GM11168 (cell line): ENCODE measurements at regions not wholly inside any gene's neighbourhood (a gene's known extent, or its start where the extent isn't known, plus 50 kb on each side); places are given as distances from the start of the nearest gene placed in this dataset.
"Not testable (repeated sequence)": the region's sequence is repeated elsewhere in the genome, so short reads cannot be mapped to it uniquely, and the experiment has no call there.

Source experiments
- in situ Hi-C: fragments of 300-500 bp; cut with MboI; formaldehyde crosslinking; loops from one replicate; pipeline ENCODE4 v1.12.0; 2022; ENCODE audit warnings: low sequenced_read_pairs; ENCODE audit not compliant: unreplicated experiment

DNA sequence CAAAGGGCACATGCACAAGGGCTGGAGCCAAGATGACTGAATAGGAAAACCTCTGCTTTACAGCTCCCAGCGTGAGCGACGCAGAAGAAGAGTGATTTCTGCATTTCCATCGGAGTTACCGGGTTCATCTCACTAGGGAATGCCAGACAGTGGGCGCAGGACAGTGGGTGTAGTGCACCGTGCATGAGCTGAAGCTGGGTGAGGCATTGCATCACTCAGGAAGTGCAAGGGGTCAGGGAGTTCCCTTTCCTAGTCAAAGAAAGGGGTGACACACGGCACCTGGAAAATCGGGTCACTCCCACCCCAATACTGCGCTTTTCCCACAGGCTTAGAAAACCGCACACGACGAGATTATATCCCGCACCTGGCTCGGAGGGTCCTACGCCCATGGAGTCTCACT, 64.5 kb upstream of the HTR1E start:
- in situ Hi-C loops = not testable (repeated sequence)

DNA sequence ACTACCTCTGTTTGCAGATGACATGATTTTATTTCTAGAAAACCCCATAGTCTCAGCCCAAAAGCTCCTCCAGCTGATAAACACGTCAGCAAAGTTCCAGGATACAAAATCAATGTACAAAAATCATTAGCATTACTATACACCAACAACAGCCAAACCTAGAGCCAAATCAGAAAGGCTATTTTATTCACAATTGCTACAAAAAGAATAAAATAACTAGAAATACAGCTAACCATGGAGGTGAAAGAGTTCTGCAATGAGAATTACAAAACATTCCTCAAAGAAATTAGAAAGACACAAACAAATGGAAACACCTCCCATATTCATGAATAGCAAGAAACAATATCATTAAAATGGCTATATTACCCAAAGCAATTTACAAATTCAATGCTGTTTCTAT, 65.6 kb upstream of the HTR1E start:
- in situ Hi-C loops = no loop called here

DNA sequence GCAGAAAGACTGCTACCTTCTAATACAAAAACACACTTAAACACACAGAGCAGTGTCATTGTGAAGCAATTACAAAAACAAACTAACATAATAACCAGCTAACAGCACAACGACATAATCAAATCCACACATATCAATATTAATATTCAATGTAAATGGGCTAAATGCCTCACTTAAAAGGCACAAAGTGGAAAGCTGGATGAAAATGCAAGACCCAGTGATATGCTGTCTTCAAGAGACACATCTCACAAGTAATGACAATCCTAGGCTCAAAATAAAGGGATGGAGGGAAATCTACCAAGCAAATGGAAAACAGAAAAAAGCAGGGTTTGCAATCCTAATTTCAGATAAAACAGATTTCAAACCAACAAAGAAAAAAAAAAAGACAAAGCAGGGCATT, 67.8 kb upstream of the HTR1E start:
- in situ Hi-C loops = no loop called here

DNA sequence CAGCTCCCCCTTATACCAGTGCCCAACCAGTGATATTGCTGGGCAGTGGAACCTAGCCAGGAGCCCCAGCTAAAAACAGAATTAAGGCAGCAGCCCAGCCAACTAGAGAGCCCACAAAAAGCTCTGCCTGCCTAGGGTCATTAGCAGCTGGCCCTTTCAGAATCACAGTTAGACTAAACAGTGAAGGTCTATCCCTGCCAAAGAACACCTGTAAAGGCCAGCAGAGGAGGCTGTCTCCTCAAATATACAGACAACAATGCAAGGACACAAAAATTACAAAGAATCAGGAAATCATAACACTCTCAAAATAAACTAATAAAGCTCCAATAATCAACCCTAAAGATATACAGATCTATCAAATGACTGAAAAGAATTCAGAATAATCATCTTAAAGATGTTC, 77.8 kb upstream of the HTR1E start:
- in situ Hi-C loops = no loop called here

DNA sequence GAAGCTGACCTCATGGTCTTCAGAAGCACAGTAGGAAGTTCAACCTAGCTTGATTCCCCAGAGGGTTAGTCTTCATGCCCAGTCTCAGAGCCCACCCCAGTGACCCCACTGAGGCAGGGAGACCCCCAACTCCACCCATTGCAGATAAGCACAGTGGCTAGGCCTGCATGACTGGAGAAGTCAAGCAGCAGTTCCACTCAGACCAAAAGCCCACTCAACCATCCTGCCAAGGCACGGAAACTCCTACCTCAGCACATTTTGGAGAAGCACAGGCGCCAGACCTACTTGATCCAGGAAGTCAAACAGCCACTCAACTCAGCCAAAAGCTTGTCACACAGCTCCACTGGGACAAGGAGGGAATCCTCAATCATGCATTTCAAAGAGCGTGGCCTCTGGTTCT, 78.4 kb upstream of the HTR1E start:
- in situ Hi-C loops = no loop called here

DNA sequence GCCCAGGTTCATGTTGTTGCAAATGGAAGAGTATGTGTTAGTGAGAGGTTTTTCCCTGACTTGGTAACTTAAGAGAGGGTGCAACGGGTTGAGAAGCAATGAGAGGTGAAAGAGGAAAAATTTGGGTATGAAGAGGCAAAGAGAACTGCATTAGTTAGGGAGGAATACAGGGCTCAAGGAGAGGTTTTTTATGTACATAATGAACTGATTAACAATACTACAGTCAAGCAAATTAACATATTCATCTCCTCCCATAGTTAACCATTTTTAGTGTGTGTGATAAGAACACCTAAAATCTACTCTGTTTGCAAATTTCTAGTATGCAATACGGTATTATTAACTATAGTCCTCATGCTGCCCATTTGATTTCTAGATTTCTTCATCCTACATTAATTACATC, 79.5 kb upstream of the HTR1E start:
- in situ Hi-C loops = no loop called here

DNA sequence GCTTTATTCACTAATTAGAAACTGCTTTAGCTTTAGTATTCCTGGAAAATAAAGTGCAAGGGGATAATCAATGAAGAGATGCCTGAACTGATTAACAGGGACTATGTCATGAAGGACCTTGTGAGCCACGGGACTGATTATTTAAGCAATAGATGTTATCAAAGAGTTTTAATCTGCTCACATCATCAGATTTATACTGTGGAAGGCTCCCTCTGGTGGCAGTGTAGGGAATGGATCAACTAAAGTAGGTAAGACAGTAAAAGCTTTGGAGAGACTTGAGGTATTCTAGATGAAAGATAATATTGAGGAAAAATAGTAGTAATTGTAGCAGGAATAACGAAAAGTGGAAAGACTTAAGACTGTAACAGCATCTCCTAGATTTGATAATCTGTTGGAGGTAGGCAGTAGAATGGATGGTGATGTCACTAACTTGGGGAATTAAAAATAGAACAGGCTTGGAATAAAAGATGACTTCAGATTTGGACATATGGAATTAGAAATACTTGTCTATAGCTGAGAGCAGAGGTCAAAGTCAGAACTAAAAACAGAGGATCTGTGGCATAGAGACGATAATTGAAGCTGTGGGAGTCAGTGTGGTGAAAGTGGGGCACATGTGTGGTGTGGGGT, 80.3 kb upstream of the HTR1E start:
- in situ Hi-C loops = no loop called here

DNA sequence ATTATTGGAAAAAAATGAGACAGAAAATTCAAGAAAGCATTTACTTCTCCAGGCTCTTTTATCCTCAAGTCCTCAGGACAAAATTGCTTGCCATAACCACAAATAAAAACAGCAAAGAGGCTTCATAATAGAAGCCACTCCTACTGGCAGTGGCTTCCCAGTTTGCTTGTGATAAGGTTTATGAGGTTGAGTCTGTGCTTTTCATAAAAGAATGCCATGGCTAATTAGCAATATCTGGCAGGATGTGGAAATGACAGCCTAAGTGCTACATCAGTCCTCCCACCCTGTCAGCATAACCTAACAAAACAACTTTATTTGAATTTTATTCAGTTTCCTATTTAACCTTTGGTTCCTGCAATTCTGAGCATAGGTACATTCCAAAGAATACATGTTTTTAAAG, 80.9 kb upstream of the HTR1E start:
- in situ Hi-C loops = no loop called here

DNA sequence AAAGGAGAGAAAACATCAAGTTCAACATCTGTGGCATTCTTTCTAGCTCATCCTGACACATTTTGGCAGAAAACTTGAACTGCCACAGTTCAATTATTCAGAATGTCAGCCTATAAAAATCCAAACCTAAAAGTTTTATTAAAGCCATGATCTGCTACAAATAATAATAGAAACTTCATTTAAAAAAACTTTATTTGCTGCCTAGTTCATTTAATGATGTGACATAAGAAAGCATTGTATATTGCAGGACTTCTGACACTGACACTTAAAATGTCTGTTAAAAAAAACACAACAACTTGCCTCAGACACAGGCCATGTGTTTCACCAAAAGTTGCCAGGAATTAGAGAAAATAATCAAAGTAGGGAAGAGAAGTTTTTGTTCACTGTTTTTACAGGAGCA, 88.3 kb upstream of the HTR1E start:
- in situ Hi-C loops = no loop called here

DNA sequence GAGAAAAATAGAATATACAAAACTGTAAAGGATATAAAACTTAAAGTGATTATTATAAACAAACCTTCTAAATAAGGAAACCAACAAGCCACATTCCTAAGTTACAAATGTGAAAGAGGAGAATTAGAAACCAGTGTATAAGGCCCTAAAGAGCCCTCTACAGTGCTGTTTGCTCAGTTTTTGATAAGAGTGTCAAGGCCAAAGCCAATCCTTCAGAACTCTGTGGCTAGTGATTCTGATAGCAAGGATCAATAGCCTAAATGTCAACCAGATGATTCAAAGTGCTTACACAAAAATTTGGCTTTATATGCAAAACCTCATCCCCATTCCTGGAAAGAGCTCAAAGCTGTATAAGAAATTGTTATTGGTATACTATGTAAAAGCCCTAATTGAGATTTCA, 104.6 kb upstream of the HTR1E start:
- in situ Hi-C loops = no loop called here

DNA sequence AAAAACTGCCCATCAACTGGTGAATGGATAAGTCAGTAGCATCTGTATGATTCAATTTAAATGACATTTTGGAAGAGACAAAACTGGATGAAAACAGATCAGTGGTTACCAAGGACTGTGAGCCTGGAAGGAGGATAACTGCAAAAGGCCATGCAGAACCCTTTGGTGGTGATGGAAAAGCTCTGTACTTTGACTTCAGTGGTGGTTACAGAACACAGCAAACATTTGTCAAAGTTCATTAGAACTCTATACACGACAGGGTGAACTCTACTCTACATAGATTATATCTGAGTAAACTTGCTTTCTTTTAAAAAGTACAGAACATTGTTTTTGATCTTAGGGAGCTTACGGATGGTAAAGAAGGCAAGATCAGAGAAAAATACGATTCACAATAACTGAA, 111.9 kb upstream of the HTR1E start:
- in situ Hi-C loops = no loop called here

DNA sequence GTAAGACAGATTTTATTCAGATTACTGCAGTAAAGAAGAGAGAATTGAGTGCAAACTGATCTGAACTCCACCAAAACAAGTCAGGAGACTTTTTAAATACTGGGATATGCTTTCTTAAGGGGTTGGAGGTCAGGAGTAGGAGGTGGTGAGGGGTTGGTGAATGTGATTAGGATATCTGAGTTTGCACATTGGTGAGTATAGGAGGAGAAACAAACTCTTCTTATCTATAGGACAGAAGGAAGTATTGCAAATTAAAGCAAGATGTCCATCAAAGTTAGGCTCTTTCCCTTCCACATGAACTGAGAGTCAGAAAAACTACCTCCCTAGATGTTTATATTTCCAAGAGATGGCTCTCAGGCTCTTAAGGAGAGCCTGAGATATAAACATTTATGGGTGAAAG, 114.6 kb upstream of the HTR1E start:
- in situ Hi-C loops = no loop called here

DNA sequence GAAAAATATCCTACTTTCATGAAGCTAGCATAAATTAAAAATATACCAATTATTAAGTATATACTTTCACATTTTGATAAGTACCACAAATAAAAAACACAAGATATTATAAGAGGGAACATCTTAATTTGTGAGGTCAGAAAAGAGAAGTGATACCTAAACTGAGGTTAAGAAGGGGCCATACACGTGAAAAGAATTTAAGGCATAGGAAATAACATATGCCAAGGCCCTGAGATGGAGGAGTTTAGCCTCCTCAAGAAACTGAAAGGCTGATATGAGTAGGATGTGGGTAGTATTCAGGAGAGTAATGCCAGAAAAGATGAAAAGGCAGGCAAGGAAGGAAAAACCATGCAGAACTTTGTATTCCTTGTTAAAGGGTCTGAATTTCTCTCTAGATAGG, 116.6 kb upstream of the HTR1E start:
- in situ Hi-C loops = no loop called here

DNA sequence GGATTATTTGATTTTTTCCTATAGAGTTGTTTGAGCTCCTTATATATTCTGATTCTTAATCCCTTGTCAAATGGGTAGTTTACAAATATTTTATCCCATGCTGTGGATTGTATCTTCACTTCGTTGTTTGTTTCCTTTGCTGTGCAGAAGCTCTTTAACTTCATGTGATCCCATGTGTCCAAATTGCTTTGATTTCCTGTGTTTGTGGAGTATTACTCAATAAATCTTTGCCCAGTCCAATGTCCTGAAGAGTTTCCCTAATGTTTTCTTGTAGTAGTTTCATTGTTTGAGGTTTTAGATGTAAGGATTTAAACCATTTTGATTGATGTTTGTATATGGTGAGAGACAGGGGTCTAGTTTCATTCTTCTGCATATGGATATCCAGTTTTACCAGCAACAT, 143.7 kb upstream of the HTR1E start:
- in situ Hi-C loops = no loop called here

DNA sequence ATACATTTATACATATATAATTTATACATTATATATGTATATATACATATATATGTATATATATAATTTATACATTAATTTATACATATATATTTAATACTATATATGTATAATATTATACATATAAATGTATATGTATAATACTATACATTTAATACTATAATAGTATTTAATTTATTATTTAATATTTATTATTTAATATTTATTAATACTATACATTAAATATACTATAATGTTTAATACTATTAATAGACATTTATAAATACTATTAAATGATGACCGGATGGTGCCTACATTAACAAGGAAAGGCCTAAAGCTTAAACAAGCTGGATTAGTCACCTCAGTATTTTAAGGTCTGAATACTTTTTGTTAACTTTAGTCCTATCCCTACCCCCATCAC, 145.9 kb upstream of the HTR1E start:
- in situ Hi-C loops = no loop called here

DNA sequence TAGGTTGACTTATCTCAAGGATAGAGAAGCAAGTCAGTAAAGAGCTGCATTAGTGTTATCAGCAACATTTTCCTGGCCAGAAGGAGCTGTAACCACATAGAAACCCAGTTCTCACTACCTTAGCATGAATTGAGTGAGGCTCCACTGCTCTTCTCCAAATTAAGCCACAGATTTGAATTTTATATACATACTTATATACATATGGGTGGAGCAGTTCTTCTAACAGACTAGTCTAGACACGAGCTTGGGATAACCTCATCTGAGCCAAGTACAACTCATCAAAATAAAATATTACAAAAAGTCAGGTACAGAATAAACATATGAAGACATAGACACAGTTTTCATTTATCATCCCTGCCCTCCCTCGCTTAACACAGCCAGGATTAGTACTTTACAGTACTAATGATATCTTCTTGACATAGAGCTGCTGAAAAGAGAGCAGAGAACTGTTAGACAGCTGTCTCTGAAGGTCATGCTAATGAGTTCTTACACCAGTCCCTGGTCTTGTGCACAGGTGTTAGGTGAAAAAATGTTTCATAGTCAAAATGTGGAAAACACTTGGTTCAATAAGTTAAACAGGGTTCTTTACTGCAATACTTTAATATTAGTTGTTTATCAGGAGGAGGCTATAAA, 147.4 kb upstream of the HTR1E start:
- in situ Hi-C loops = no loop called here

DNA sequence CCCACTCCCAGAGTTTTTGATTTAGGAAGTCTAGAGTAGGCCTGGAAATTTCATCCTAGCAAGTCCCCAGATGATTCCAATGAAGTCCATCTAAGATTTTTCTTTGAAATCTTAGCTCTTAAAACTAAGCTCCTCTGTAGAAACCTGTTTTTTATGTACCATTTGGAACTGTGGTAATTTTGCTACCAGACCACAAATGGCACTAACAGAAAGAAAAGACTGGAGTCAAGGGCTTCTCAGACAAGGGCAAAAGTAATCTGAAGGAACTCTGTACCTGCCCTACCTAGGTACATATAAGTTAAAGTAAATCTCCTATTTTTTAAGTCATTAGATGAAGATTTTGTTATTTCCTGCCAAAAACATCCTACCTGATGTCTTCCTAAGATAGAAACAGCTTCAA, 155.0 kb upstream of the HTR1E start:
- in situ Hi-C loops = no loop called here

DNA sequence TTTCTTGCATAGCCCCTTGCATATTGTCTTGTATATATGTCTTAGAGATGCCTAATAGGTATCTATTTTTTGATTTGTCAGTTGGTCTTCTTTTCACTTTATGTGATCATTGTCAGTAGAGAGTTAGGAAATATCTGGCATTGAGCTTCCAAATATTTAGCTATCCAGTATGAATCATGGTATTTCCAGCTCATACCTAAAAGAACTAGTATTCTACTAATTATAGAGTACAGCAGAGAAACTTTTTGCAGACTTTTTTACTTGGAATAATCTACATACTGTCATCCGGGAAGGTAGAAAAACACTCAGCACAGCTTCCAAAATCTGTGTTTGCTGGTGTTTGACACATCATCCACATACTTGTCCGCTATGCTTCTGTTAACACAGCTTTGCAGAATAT, 156.4 kb upstream of the HTR1E start:
- in situ Hi-C loops = no loop called here

DNA sequence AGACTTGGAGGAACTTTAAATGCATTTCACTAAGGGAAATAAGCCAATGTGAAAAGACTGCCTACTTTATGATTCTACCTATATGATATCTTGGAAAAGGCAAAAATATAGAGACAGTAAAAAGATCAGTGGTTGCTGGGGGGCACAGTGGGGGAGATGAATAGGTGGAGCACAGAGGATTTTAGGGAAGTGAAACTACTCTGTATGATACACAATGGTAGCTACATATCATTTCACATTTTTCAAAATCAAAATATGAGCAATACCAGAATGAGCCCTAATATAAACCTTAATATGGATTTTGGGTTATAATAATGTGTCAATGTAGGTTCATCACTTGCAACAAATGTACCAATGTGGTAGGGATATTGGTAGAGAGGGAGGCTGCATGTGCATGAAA, 161.4 kb upstream of the HTR1E start:
- in situ Hi-C loops = no loop called here

DNA sequence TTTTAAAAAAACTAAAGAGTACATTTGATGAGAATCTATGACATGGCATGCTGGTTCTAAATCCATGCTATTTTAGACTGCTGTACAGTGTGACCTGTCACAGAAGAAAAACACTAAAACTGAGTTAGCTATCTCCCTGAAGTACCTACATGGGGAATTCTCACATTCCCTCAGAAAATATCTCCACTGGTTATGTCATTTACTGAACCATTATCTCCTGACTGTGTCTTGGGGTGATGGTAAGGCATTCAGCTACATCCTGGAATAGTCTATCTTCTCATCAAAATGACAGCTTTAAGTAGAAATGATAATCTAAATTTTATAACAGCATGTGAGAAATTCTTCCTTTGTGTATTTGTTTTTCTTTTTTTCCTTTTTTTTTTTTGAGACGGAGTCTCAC, 172.1 kb upstream of the HTR1E start:
- in situ Hi-C loops = no loop called here

DNA sequence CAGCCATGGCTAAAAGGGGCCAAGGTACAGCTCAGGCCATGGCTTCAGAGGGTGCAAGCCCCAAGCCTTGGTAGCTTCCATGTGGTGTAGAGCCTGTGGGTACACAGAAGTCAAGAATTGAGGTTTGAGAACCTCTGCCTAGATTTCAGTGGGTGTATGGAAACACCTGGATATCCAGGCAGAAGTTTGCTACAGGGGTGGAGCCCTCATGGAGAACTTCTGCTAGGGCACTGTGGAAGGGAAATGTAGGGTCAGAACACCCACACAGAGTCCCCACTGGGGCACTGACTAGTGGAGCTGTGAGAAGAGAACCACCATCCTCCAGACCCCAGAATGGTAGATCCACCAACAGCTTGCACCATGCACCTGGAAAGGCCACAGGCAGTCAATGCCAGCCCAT, 177.4 kb upstream of the HTR1E start:
- in situ Hi-C loops = not testable (repeated sequence)

DNA sequence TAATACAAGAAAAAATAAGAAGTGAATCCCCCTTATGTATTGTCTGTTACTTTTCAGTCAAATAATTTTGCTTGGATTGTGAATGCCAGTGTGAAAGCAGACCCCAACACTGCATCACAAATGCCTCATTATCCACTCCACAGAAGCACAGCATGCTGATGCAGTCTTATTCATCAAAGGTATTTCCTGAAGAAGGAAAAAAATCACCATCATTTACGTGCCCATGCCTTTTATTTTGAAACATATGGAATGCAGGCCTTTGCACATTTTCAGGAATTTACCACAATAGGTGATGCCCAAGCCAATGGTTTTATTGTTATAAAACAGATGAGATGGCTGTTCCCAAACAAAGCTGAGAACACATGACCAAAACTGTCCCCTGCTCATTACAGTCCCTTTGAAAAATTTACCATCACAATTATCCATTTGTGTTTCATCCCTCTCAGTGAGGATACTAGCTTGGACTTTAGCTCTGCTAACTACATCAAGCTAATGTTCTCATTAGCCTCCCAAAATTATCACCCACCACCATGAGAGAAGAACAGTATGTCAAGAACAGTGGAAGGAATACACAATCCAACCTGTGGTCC, 180.6 kb upstream of the HTR1E start:
- in situ Hi-C loops = no loop called here
